Fibroblast of mammary gland (primary cell): ENCODE measurements at regions not wholly inside any gene's neighbourhood (a gene's known extent, or its start where the extent isn't known, plus 50 kb on each side); places are given as distances from the start of the nearest gene placed in this dataset.
"Not testable (repeated sequence)": the region's sequence is repeated elsewhere in the genome, so short reads cannot be mapped to it uniquely, and the experiment has no call there.

Experiments used
- DNase-seq: peaks from one replicate; pipeline ENCODE4 v3.0.0-alpha.2; 2010; ENCODE audit warnings: low read depth
- H3K4me3 ChIP-seq: 2 replicates; pipeline ENCODE4 v1.5.1; 2011; ENCODE audit warnings: low read depth, mild to moderate bottlenecking, low read length, moderate library complexity; ENCODE audit not compliant: control insufficient read depth
- CTCF ChIP-seq: conservative IDR thresholded peaks from 2 replicates; pipeline ENCODE4 v1.5.1; 2011; ENCODE audit warnings: low read depth, low read length, inconsistent platforms; ENCODE audit not compliant: control insufficient read depth, insufficient read depth

- H3K4me3 ChIP-seq, DNase-seq: not testable (repeated sequence)
Measured at GRCh38 chr7:76774279-76774678, 147.2 kb upstream of the POMZP3 start.

GRCh38 chr7:76771980-76772379 lies 144.9 kb upstream of the POMZP3 start:
- not testable (repeated sequence) for DNase-seq, H3K4me3 ChIP-seq

- not testable (repeated sequence) for DNase-seq, H3K4me3 ChIP-seq
Measured at GRCh38 chr7:76763977-76764376, 136.9 kb upstream of the POMZP3 start.

- not testable (repeated sequence) for H3K4me3 ChIP-seq
- DNase-seq = peak; percentile 6
Measured at GRCh38 chr7:76760546-76761220, 133.6 kb upstream of the POMZP3 start.

GRCh38 chr7:76739538-76739937 lies 112.5 kb upstream of the POMZP3 start:
- DNase-seq, H3K4me3 ChIP-seq: not testable (repeated sequence)

- not testable (repeated sequence) for DNase-seq, H3K4me3 ChIP-seq
Measured at GRCh38 chr7:76736724-76737123, 109.6 kb upstream of the POMZP3 start.

- DNase-seq = not testable (repeated sequence)
Measured at GRCh38 chr7:76736091-76736490, 109.0 kb upstream of the POMZP3 start.

GRCh38 chr7:76735668-76736067 lies 108.6 kb upstream of the POMZP3 start:
- not testable (repeated sequence) for H3K4me3 ChIP-seq, DNase-seq

More at GRCh38 chr7:76736091-76736490, 109.0 kb upstream of the POMZP3 start:
- H3K4me3 ChIP-seq = not testable (repeated sequence)

GRCh38 chr7:76728571-76728974 lies 101.5 kb upstream of the POMZP3 start:
- DNase-seq, H3K4me3 ChIP-seq: not testable (repeated sequence)

GRCh38 chr7:76723928-76724327 lies 96.8 kb upstream of the POMZP3 start:
- not testable (repeated sequence) for H3K4me3 ChIP-seq

GRCh38 chr7:76716551-76716950 lies 89.5 kb upstream of the POMZP3 start:
- H3K4me3 ChIP-seq, DNase-seq: not testable (repeated sequence)

More at GRCh38 chr7:76723928-76724327, 96.8 kb upstream of the POMZP3 start:
- DNase-seq = not testable (repeated sequence)

- DNase-seq, H3K4me3 ChIP-seq: not testable (repeated sequence)
Measured at GRCh38 chr7:76712926-76713325, 85.8 kb upstream of the POMZP3 start.

GRCh38 chr7:76711648-76712047 lies 84.6 kb upstream of the POMZP3 start:
- not testable (repeated sequence) for DNase-seq, H3K4me3 ChIP-seq

GRCh38 chr7:76709703-76710102 lies 82.6 kb upstream of the POMZP3 start:
- DNase-seq = peak; percentile 10
- TF ChIP-seq CTCF = peak; percentile 1
- H3K4me3 ChIP-seq = not testable (repeated sequence)

GRCh38 chr7:76708446-76708845 lies 81.4 kb upstream of the POMZP3 start:
- not testable (repeated sequence) for DNase-seq, H3K4me3 ChIP-seq

GRCh38 chr7:76703815-76704214 lies 76.7 kb upstream of the POMZP3 start:
- not testable (repeated sequence) for DNase-seq, H3K4me3 ChIP-seq

- DNase-seq, H3K4me3 ChIP-seq: not testable (repeated sequence)
Measured at GRCh38 chr7:76686277-76686676, 59.2 kb upstream of the POMZP3 start.

- DNase-seq = peak; percentile 2
- H3K4me3 ChIP-seq = not testable (repeated sequence)
Measured at GRCh38 chr7:76684737-76685136, 57.7 kb upstream of the POMZP3 start.

- DNase-seq, H3K4me3 ChIP-seq: not testable (repeated sequence)
Measured at GRCh38 chr7:76683631-76684030, 56.6 kb upstream of the POMZP3 start.
